RCC 7860 (cell line): ENCODE measurements at regions not wholly inside any gene's neighbourhood (a gene's known extent, or its start where the extent isn't known, plus 50 kb on each side); places are given as distances from the start of the nearest gene placed in this dataset.

Experiments
- DNase-seq: peaks from one replicate; pipeline ENCODE4 v3.0.0-alpha.2; 2015; ENCODE audit warnings: low spot score
- FAIRE-seq: peaks from 2 replicates; lab custom pipeline; 2012; peaks lifted over from hg19 to GRCh38; lab: Jason Lieb, UNC

DNA sequence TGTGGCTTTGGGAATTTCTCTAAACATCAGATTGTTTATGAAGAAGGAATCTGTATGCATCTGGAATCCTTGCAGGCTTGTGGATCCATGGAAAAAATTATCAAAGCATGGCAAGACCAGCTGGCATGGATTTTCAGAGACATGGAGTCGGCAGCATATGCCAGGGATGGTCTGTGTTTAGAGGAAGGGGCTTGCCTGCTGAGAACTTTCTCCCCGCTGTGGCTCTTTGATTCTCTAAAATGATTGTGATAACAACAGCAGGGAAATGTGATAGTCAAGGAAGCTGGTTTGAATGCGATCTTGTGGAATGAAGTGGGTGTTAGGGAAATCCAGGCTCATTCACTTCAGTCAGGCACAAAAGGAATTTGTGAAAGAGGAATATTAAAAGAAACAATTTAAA, 245.7 kb upstream of the THRB start:
- no peak for DNase-seq
- no peak for FAIRE-seq

DNA sequence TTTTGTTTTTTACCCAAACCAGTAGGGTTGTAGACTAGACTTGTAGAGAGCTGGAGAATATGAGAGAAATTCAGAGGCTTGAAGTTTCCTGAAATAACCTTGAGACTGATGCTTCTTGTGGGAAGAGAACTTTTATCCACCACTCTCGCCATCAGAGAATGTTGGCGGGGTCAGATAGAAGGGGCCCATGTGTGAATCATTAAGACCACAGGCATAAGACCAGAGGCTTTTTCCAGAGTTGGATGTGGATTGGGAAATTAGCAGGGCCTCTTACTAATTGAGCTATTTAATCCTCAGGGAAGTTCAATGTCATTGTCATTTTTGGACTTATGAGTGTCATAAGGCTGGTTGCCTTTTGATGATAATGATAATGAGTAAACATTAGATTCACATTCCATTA, 246.9 kb upstream of the THRB start:
- no peak for FAIRE-seq
- DNase-seq: no peak

DNA sequence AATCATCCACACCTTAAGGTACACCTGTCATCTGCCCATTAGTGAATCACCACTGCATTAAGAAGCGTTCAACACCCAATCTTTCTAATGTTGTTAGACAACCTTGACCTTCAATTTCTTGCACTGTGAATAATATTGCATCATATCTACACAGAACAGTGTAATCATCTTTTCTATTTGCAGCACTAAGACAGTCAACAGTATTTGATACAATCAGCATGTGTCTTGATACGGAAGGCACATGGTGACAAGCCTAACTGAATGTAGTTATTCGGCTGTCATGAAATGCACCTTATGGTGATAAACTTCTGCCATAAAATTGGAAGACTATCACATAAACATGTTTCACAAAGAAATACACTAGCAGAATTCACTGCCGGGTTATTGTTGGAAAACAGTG, 253.9 kb upstream of the THRB start:
- FAIRE-seq: no peak

DNA sequence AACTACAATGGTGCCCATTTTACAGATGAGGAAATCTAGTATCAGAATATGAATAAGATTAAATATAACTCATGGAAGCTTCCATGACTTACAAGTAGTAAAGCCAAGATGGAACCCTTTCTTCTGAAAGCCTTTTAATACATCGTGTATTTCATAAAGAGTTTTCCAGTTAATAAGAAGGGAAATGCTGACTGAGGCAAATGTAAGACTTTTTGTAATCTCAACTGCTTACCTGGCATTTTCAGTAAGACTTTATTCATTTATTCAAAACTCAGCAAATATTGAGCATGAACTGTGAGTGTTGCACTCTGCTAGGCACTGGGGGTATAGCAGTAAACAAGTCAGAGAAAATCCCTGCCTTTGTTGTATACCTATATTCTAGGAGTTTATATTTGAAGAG, 256.4 kb upstream of the THRB start:
- DNase-seq: no peak
- no peak for FAIRE-seq

More for the DNA sequence above, 253.9 kb upstream of the THRB start:
- DNase-seq: no peak

DNA sequence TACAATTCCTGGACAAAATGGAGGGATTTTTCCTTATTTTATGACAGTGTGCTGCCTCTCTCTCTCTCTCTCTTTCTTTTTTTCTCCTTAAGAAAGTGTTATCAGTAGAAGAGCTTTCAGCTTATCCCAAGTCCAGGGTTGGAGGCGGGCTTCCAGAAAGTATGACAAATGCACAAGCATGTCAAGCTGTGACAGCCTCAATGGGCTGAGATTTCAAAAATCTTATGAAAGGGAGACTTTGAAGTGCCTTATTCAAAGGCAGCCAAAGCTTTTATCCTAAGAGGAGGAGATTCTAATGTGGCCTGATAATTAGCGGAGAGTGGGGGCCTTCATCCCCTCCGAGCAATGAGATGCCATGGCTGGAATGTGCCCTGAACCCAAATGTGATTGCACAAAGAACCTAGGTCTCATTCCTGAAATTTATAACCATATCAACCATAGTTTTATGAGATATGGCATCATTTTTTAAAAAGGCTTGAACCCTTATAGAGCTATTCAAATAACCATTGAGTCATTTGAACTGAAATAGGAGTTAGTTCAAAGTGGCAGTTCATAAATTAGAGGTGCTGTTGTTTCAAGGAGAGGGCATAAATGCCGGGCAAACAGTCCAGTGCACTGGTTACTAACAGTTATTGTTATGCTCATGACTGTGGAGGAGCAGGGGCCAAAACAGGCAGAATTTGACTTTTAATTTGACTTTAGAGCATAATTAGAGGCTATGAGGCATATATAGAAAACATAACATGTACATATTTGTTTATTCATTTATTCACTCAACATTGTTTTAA, 261.6 kb upstream of the THRB start:
- FAIRE-seq (no peak), DNase-seq (no peak)

DNA sequence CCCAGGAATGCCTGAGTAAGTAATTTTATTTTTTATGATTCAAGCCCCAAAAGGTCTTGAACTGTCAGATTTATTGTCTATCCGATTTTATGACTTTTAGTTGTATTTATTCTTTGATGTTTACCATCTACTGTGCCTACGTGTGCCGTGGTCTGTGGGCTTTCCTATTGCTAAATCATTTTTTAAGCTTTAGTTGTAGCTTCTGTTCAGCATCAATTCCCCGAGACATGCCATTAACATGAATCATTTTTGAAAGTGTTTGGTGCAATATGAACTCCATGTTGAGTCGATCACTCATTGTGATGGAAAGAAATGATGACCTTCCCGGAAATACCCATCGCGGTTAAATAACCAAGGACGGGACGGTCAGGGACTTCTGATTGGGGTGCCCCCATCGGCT, 268.7 kb upstream of the THRB start:
- FAIRE-seq: no peak
- DNase-seq: peak; percentile 39

DNA sequence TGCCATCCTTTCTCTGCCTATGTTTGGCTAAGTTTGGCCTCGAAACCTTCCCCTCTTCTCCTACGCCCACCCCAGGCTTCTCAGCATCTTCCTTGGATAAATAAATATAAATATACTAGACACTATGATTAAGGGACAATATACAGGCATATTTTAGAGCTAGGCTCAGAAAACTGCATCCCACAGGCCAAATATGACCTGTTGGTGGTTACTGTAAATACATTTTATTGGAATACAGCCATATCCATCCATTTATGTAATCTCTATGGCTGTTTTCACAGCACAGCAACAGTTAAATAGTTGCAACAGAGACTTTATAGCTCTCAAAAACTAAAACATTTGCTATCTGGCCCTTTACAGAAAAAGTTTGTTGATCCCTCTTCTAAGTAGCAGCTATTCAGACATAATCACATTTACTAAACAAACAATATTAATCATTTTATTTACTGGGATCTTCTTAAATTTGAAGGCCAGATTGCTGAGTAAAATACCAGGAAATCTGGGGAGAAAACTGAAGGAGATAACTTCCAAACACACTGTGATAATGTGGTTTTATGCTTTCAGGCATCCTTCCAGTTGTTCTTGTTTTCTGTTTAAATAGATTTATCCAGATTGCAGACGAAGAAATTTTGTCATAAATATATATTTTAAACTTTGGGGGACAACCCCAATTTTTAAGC, 269.7 kb upstream of the THRB start:
- DNase-seq: no peak
- FAIRE-seq: no peak

DNA sequence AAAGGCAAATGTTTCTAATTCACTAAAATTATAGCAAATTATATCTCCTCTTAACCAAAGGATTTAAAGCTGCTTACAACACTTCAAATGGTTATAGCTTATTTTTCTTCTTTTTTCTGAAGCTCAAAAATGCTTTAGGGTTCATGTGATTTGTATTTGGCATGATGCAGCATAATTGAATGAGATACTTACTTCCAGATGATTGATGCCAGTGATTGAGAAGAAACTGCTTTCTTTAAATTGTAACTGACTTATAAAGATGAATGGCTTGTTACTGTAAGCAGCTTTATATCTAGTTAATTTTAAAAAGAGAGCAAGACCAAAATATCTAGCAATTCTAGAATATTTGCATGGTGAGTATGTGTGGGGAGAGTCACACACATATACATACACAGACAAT, 270.7 kb upstream of the THRB start:
- DNase-seq (no peak), FAIRE-seq (no peak)

DNA sequence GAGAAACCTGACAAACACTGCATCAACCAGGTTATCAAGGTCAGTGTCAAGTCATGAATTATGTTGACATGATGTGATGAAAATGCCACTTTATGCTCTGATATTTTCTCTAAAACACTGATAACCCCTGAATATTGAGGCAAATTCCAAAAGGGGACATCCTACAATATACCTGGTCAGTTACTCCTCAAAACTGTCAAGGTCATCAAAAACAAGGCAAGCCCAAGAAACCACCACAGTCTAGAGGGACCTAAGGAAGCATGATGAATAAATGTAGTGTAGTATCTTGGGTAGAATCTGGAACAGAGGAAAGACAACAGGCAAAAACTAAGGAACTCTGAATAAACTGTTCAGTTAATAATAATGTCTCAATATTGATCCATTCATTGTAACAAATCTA, 275.3 kb upstream of the THRB start:
- DNase-seq (no peak), FAIRE-seq (no peak)

DNA sequence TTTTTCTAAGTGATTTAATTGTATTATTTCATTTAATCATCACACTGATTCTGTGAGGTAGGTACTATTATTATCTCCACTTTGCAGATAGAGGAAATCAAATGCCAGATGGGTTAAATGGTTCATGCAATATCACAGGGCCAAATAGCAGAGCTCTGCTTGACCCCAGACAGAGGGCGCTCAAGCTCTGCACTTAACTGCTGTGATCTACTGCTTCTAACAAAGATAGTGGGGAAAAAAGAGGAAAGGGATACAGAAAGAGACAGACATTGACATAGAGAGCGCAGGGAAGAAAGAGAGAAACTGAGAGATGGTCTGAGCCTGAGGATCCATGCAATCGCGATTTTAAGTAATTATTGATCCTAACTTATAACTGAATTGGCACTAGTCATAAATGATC, 279.1 kb upstream of the THRB start:
- peak; percentile 26 for DNase-seq
- FAIRE-seq: no peak

DNA sequence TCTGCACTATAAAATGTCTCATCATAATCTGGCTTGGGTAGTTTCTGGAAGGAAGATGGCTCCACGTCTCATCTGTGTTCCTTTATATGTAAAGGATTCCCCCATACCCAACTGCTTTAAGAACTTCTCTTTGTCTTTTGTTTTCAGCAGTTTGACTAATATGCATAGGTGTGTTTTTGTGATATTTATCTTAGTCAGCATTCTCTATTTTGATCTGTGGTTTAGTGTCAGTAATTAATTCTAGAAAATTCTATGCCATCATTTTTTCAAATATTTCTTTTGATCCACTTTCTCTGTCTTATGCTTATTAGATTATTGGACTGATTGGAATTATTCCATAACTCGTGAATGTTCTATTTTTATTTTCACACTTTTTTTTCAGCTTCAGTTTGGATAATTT, 286.3 kb upstream of the THRB start:
- no peak for DNase-seq
- FAIRE-seq: no peak

DNA sequence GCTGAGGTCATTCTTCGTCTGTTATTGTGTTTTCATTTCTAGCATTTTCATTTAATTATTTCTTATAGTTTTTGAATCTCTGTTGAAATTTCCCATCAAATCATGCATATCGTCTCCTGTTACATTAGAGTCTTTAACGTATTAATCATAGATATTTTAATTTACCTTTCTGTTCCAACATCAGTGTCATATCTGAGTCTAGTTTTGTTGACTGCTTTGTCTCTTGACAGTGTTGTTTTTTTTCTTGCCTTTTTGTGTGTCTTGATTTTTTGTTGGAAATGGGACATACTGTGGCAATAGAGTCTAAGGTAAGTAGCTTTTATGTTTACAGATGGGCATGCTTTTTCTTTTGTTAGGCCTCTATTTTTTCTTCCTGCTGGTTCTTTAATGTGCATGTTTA, 286.8 kb upstream of the THRB start:
- FAIRE-seq (no peak), DNase-seq (no peak)

DNA sequence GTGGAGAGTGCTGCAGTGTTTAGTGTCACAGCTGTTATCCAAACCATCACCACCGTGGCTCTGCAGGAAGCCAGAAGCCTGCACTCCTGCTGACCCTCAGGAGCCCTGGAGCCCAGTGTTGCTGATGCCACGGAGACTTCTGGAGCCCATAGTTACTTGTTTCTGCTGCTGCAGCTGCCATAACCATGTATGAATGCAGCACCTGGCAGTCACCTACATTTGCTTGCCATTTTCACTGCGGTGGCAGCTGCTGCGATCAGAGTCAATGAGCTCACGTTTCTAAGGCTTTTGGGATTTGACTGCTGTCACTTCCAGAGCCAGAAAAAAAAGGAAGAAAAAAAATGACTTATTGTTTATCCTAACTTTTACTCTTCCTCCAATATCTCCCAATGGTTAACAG, 299.2 kb upstream of the THRB start:
- FAIRE-seq: no peak
- DNase-seq: no peak

DNA sequence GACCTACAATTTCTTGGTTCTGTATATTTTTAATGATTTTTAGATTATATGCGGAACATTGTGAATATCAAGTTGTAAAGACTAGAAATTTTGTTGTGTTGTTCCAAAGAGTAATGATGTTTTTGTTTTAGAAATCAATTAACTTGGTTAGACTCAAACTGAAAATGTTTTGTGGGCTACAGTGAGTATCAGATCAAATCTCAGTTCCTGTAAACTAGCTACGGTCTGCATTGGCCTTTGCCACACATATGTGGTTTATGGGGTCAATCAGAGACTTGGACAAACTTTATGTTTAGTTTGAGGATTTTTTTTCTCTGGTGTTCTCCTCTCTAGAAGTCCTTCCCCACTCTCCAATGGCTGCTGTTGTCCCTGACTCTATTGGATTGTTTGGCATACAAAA, 308.0 kb upstream of the THRB start:
- FAIRE-seq (no peak), DNase-seq (no peak)

DNA sequence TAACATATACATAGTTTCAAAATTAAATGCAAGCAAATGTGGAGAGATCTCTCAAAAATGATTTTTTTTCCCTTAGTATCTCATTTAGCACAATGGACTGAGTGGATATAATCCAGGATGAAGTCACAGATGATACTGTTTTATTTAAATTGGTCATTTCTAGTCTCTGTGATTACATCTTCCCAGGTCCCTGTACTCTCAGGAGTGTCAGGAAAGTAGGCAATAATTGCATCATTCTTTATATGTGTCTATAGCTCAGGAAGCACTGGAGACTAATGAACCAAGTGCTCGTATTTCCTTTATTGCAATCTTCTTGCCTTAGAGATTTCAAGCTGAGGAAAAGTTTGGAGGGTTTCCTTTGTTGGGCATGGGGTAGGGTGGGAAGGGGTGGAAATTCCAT, 309.4 kb upstream of the THRB start:
- FAIRE-seq: no peak

DNA sequence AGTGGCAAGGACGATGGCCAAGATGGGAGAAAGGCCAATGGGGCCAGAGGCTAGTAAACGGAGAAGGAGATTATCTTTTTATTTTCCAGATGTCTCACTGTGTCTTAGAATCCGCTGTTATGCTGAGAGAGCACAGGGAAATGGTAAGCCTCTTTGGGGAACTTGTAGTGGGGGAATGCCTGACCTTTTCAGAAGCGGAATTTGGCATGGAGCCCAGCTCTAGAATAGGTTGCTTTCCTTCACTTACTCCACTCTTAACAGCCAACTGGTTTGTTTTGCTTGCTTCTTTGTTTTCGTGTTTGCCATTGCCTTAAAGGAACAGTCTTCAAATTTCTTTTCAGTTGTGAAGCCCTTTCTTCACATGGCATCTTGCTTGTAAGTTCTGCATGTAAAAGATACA, 316.2 kb upstream of the THRB start:
- FAIRE-seq: no peak
- no peak for DNase-seq

More for the DNA sequence above, 309.4 kb upstream of the THRB start:
- DNase-seq: no peak

DNA sequence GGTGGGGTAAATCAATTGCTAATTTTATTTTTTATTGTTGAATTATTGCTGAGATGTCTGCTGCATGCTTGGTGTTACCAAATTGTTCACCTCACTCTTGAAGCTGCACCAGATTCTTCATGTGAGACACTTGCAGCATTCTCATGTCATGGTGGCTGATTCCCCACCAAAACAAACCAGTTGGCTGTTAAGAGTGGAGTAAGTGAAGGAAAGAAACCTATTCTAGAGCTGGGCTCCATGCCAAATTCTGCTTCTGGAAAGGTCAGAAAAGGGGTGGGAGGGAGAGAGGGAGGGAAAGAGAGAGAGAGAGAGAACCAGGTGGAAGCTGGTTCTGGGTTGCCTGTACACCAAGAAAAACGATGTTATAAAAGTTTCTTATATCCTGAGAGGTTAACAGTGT, 317.5 kb upstream of the THRB start:
- DNase-seq (no peak), FAIRE-seq (no peak)

DNA sequence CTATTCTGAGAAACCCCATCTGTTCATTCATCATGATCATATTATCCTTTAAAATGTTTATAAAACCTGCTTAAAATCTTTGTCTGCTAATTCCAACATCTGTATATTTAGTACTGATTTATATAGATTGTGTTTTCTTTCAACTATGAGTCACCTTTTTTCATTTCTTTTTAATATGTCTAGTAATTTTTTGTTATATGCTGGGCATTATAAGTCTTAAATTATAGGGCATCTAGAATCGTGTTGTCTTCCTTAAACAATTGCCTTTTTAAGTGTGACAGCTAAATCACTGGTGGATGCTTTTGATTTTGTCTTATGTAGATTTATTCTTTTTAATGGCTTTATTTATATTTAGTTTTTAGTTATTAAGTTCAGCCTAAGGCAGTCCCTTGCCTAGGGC, 323.4 kb upstream of the THRB start:
- FAIRE-seq: no peak

DNA sequence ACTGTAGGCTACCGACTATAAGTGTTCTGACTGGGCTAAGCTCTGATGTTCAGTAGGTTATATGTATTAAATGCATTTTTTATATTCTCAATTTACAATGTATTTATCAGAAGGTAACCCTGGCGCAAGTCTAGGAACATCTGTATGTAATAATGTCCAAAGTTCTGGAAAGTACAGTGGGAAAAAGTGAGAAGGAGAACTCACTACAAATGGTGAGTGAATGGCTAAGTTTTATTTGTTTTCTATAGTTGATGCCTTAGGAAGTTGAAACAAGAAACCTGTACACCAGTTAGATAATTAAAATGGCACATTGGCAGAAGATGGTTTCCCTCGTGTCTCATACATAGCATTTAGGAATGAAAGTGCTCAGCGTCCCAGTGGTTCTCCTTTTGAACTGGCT, 333.4 kb upstream of the THRB start:
- no peak for FAIRE-seq
- DNase-seq: no peak

More for the DNA sequence above, 323.4 kb upstream of the THRB start:
- DNase-seq: no peak

DNA sequence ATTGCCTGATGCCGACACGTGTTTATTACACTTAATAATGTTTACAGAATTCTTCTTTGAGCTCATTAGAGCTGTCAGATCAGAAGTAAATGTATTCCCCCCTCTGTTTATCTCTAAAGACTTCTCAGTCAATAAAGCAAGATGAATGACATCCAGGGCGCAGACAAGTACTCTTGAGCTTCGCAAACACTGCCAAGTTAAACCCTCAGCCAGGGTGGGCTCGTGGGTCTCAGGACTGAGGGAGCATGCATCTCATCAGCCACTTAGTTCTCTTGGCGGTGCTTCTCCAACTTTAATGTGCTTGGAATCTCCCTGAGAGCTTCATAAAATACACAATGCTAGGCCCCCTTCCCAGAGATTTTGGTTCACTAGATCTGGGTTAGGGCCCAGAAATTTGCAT, 333.9 kb upstream of the THRB start:
- DNase-seq (no peak), FAIRE-seq (no peak)

DNA sequence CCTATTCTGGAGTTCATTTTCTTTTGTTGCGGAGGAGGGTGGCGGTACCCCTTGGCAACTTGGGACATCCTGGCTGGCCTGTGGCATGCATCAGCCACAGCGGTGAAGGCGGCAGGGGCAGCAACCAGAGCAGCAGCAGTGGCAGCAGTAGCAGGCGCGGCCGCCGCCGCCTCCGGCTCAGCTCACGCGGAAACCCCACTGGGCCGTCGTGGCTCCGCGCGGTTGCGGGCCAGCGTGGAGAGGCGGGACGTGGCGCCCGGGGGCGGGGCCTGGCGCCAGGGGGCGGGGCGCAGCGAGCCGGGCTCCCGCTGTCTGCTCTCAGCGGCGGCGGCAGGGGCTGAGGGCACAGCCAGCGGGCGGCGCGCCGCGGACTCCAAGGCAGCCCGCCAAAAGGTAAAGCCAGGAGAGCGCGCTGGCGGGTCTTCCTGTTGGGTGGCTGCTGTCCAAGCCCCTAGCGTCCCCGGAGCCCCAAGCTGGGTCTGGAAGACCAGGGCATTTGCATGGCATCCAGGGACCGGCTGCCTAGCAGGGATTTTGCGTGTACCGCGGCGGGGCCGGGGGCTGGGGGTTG, 334.4 kb upstream of the THRB start:
- DNase-seq (no peak), FAIRE-seq (no peak)

DNA sequence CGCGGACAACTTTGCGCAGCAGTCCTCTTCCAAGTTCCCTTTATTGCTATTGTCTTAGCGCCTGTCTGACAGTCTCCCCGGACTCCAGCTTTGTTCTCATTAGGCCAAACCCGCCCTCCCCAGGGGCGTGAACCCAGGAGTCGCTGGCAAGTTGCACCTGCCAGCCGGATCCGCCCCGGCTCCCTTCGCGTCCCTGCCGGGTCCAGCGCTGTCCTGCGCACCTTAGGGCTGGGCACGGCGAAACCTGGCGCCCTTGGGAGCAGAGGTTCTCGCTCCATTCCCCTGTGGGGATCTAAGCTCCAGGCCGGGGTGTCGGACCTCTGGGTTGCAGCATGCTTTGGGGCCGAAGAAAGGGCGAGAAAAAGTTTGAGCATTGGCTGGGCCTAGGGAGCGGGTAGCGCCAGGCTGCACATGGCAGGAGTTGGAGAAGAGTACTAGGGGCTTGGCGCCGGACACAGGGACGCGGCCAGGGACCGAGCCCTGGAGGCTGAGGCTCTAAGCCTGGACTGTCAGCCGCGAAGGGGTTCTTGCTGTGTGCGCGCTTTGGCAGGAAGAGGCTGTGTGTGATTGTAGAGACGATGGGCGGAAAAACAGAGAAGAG, 335.1 kb upstream of the THRB start:
- DNase-seq (no peak), FAIRE-seq (no peak)
